ENCODE measurements at regions not wholly inside any gene's neighbourhood (a gene's known extent, or its start where the extent isn't known, plus 50 kb on each side); places are given as distances from the start of the nearest gene placed in this dataset.

GRCh38 chr6:26264547-26264946 lies 100.5 kb upstream of the BTN3A2 start:
- intact Hi-C loops (cut with micrococcal nuclease) = no loop called here
- Histone ChIP-seq H2AFZ (ENCODE audit: insufficient read depth, low read depth, low read length, poor library complexity, severe bottlenecking) (no peak overlapping the region), H3K36me3 (replicated peaks in 1 of 2; ENCODE audit: control extremely low read depth in 1 of 2, control insufficient read depth in 1 of 2, extremely low read depth in 1 of 2, insufficient read depth in 2 of 2, low read length in 1 of 2) (peaks cover 0 to 2% of the 10 kb centered on the region in 2 experiments), H3K4me2 (replicated peaks; ENCODE audit: low read depth, low read length, poor library complexity, severe bottlenecking) (no peak overlapping the region), H3K9ac (ENCODE audit: low read length) (no peak overlapping the region), H3K27ac (ENCODE audit: low read length in 2 of 2) (no peak overlapping the region), H3K4me3 (ENCODE audit: control extremely low read depth in 1 of 5, extremely low read depth in 1 of 5, insufficient read depth in 1 of 5, low read depth in 2 of 5, low read length in 4 of 5) (no peak overlapping the region), H4K20me1 (ENCODE audit: control insufficient read depth, insufficient read depth, low read length, poor library complexity, severe bottlenecking) (no peaks in the 10 kb centered on the region), H3K79me2 (ENCODE audit: control insufficient read depth, insufficient read depth, low read length) (no peaks in the 10 kb centered on the region), H3K9me3 (ENCODE audit: control extremely low read depth in 1 of 3, control insufficient read depth in 2 of 3, insufficient read depth in 1 of 3, low read length in 2 of 3) (no peaks in the 10 kb centered on the region), H3K27me3 (replicated peaks in 1 of 4; ENCODE audit: control extremely low read depth in 1 of 4, control insufficient read depth in 3 of 4, insufficient read depth in 4 of 4, low read length in 3 of 4) (no peaks in the 10 kb centered on the region), H3K4me1 (ENCODE audit: control insufficient read depth in 2 of 2, insufficient read depth in 2 of 2, low read length in 2 of 2) (no peaks in the 10 kb centered on the region)
- CTCF ChIA-PET = interaction anchor here (2.1 kb wide), 1 partner anchor 14 kb away, joined by 10 read pairs; a partner anchor contains a TSS
- H3K4me1 Mint-ChIP-seq = no peaks in the 10 kb centered on the region
- POLR2A ChIA-PET = no interaction called here
- DNase-seq (no peak), ATAC-seq (ENCODE audit: low read depth) (no peak)
- WGBS (ENCODE audit: insufficient coverage) = no CpG with 5 or more reads among the region's 1 CpG
- H3K4me3 Mint-ChIP-seq = no peak overlapping the region
- no peak overlapping the region for H3K27ac Mint-ChIP-seq
- H3K9me3 Mint-ChIP-seq (ENCODE audit: insufficient read depth) = no peaks in the 10 kb centered on the region
- TF ChIP-seq EZH2 (IDR thresholded peaks at IDR 0.05; ENCODE audit: borderline replicate concordance, insufficient read depth, low read depth, low read length, poor library complexity, severe bottlenecking) (no peak), CTCF (IDR thresholded peaks at IDR 0.05) (no peak)
- no peaks in the 10 kb centered on the region for H3K27me3 Mint-ChIP-seq

GRCh38 chr6:26267083-26267589 lies 97.9 kb upstream of the BTN3A2 start:
- POLR2A ChIA-PET = interaction anchor here (0.6 to 1.2 kb wide), 2 partner anchors 15 to 34 kb away, joined by 3 to 6 read pairs; a partner anchor contains a TSS
- peaks cover 9 to 19% of the 10 kb centered on the region in 2 donors for H3K4me1 ChIP-seq (ENCODE audit: control insufficient read depth in 2 of 2, insufficient read depth in 2 of 2, low read length in 2 of 2)
- intact Hi-C loops (cut with micrococcal nuclease) = no loop called here
- DNase-seq = no peak
- no peak for TF ChIP-seq EZH2 (IDR thresholded peaks at IDR 0.05; ENCODE audit: borderline replicate concordance, insufficient read depth, low read depth, low read length, poor library complexity, severe bottlenecking)
- no peak for TF ChIP-seq CTCF (IDR thresholded peaks at IDR 0.05)
- H3K27ac Mint-ChIP-seq = no peak overlapping the region
- H3K36me3 ChIP-seq (replicated peaks in 1 of 2; ENCODE audit: control extremely low read depth in 1 of 2, control insufficient read depth in 1 of 2, extremely low read depth in 1 of 2, insufficient read depth in 2 of 2, low read length in 1 of 2) = no peaks in the 10 kb centered on the region
- H4K20me1 ChIP-seq (ENCODE audit: control insufficient read depth, insufficient read depth, low read length, poor library complexity, severe bottlenecking) = no peaks in the 10 kb centered on the region
- no peak overlapping the region for H3K27ac ChIP-seq (ENCODE audit: low read length in 2 of 2)
- H3K4me2 ChIP-seq (replicated peaks; ENCODE audit: low read depth, low read length, poor library complexity, severe bottlenecking) = no peak overlapping the region
- no peaks in the 10 kb centered on the region for H3K27me3 ChIP-seq (replicated peaks in 1 of 4; ENCODE audit: control extremely low read depth in 1 of 4, control insufficient read depth in 3 of 4, insufficient read depth in 4 of 4, low read length in 3 of 4)
- H2AFZ ChIP-seq (ENCODE audit: insufficient read depth, low read depth, low read length, poor library complexity, severe bottlenecking) = no peak overlapping the region
- H3K79me2 ChIP-seq (ENCODE audit: control insufficient read depth, insufficient read depth, low read length) = no peaks in the 10 kb centered on the region
- no peak overlapping the region for H3K4me3 Mint-ChIP-seq
- ATAC-seq (ENCODE audit: low read depth) = no peak
- CTCF ChIA-PET = interaction anchor here (0.6 to 1.0 kb wide), 3 partner anchors 9 to 20 kb away, joined by 3 to 5 read pairs (median 3); a partner anchor contains a TSS
- no peak overlapping the region for H3K9ac ChIP-seq (ENCODE audit: low read length)
- no peaks in the 10 kb centered on the region for H3K9me3 ChIP-seq (ENCODE audit: control extremely low read depth in 1 of 3, control insufficient read depth in 2 of 3, insufficient read depth in 1 of 3, low read length in 2 of 3)
- 93% methylated on average over 3 of the region's 3 CpGs for WGBS (ENCODE audit: insufficient coverage)
- H3K9me3 Mint-ChIP-seq (ENCODE audit: insufficient read depth) = no peaks in the 10 kb centered on the region
- peaks cover 18% of the 10 kb centered on the region for H3K4me1 Mint-ChIP-seq
- H3K27me3 Mint-ChIP-seq = no peaks in the 10 kb centered on the region
- no peak overlapping the region for H3K4me3 ChIP-seq (ENCODE audit: control extremely low read depth in 1 of 5, extremely low read depth in 1 of 5, insufficient read depth in 1 of 5, low read depth in 2 of 5, low read length in 4 of 5)

Measured in B cell (primary cell).